GM23338 (cell line): ENCODE measurements at regions not wholly inside any gene's neighbourhood (a gene's known extent, or its start where the extent isn't known, plus 50 kb on each side); places are given as distances from the start of the nearest gene placed in this dataset.

Experiments used
- ATAC-seq: fragments of 200-7000 bp; cut with Tn5 transposase; 3 replicates; pipeline ENCODE4 v1.9.1; 2020
- DNase-seq: peaks from one replicate; pipeline ENCODE4 v3.0.0-alpha.2; 2015; ENCODE audit warnings: low spot score
- H2AFZ ChIP-seq: fragments of 200-600 bp; sonication (generic); 2 replicates; pipeline ENCODE4 v1.8.0; 2016; ENCODE audit warnings: antibody characterized with exemption, mild to moderate bottlenecking, moderate library complexity
- H3F3A ChIP-seq: fragments of 200-600 bp; sonication (generic); replicated peaks from 2 replicates; pipeline ENCODE4 v1.8.0; 2017; ENCODE audit warnings: antibody characterized with exemption, mixed run types, low read depth
- H3K27ac ChIP-seq: fragments of 200-600 bp; sonication (generic); 2 replicates; pipeline ENCODE4 v1.6.1; 2016; ENCODE audit warnings: low read depth
- H3K27me3 ChIP-seq: fragments of 200-600 bp; sonication (generic); 2 replicates; pipeline ENCODE4 v1.8.0; 2016; ENCODE audit warnings: mild to moderate bottlenecking, mixed run types, moderate library complexity; ENCODE audit not compliant: insufficient read depth
- H3K36me3 ChIP-seq: fragments of 200-600 bp; sonication (generic); 2 replicates; pipeline ENCODE4 v1.8.0; 2016; ENCODE audit warnings: mild to moderate bottlenecking; ENCODE audit not compliant: insufficient read depth
- H3K4me1 ChIP-seq: fragments of 200-600 bp; sonication (generic); 2 replicates; pipeline ENCODE4 v1.8.0; 2016; ENCODE audit warnings: mild to moderate bottlenecking, moderate library complexity; ENCODE audit not compliant: insufficient read depth
- H3K4me2 ChIP-seq: fragments of 200-600 bp; sonication (generic); 2 replicates; pipeline ENCODE4 v1.7.1; 2017; ENCODE audit warnings: mixed run types
- H3K4me3 ChIP-seq: fragments of 200-600 bp; sonication (generic); 2 replicates; pipeline ENCODE4 v1.6.1; 2016; ENCODE audit warnings: mixed run types
- H3K79me2 ChIP-seq: fragments of 200-600 bp; sonication (generic); replicated peaks from 2 replicates; pipeline ENCODE4 v1.8.0; 2017; ENCODE audit warnings: mild to moderate bottlenecking; ENCODE audit not compliant: insufficient read depth
- H3K9me2 ChIP-seq: fragments of 200-600 bp; sonication (generic); 2 replicates; pipeline ENCODE4 v1.8.0; 2017; ENCODE audit not compliant: insufficient read depth
- H4K20me1 ChIP-seq: fragments of 200-600 bp; sonication (generic); replicated peaks from 2 replicates; pipeline ENCODE4 v1.8.0; 2017; ENCODE audit warnings: mild to moderate bottlenecking; ENCODE audit not compliant: insufficient read depth
- H3K27ac Mint-ChIP-seq: 2 replicates; pipeline ENCODE4 v1.8.0; 2020; ENCODE audit warnings: inconsistent platforms, mild to moderate bottlenecking, moderate library complexity, mixed read lengths
- H3K27me3 Mint-ChIP-seq: 3 replicates; pipeline ENCODE4 v1.8.0; 2022; ENCODE audit warnings: low read depth, mild to moderate bottlenecking, moderate library complexity, mixed read lengths, inconsistent platforms; ENCODE audit not compliant: insufficient read depth, poor library complexity
- H3K36me3 Mint-ChIP-seq: 3 replicates; pipeline ENCODE4 v1.8.0; 2021; ENCODE audit warnings: low read depth, mild to moderate bottlenecking, inconsistent platforms, moderate library complexity, mixed read lengths
- H3K4me1 Mint-ChIP-seq: 3 replicates; pipeline ENCODE4 v1.8.0; 2020; ENCODE audit warnings: mild to moderate bottlenecking, inconsistent platforms, mixed read lengths
- H3K4me3 Mint-ChIP-seq: 3 replicates; pipeline ENCODE4 v1.8.0; 2021; ENCODE audit warnings: moderate library complexity, mild to moderate bottlenecking, inconsistent platforms, mixed read lengths
- H3K9me3 Mint-ChIP-seq: 3 replicates; pipeline ENCODE4 v1.8.0; 2020; ENCODE audit warnings: moderate library complexity, mild to moderate bottlenecking, inconsistent platforms, mixed read lengths
- CREB1 ChIP-seq: fragments of 250-450 bp; sonication (Bioruptor Pico); IDR thresholded peaks from 2 replicates; pipeline ENCODE4 v1.5.0; 2020; ENCODE audit warnings: low read depth, mild to moderate bottlenecking, moderate library complexity
- EZH2 ChIP-seq: fragments of 200-600 bp; sonication (generic); IDR thresholded peaks from one replicate; pipeline ENCODE4 v1.8.0; 2017; ENCODE audit warnings: antibody characterized with exemption, mild to moderate bottlenecking, low read depth; ENCODE audit not compliant: unreplicated experiment
- EZH2phosphoT487 ChIP-seq: fragments of 200-600 bp; sonication (generic); IDR thresholded peaks from one replicate; pipeline ENCODE4 v1.8.1; 2018; ENCODE audit warnings: antibody characterized with exemption; ENCODE audit not compliant: unreplicated experiment
- JUNB ChIP-seq: IDR thresholded peaks from one replicate; pipeline ENCODE4 v1.6.1; 2016; ENCODE audit warnings: antibody characterized with exemption; ENCODE audit not compliant: unreplicated experiment
- NANOG ChIP-seq: IDR thresholded peaks from 2 replicates; pipeline ENCODE4 v1.6.1; 2016; ENCODE audit warnings: antibody characterized with exemption, borderline replicate concordance
- POLR2AphosphoS5 ChIP-seq: IDR thresholded peaks from 2 replicates; pipeline ENCODE4 v1.6.1; 2016; ENCODE audit warnings: antibody characterized with exemption, low read depth
- STAT1 ChIP-seq: IDR thresholded peaks from one replicate; pipeline ENCODE4 v1.6.1; 2016; ENCODE audit warnings: antibody characterized with exemption; ENCODE audit not compliant: unreplicated experiment
- ZNF114 ChIP-seq: fragments of 250-450 bp; sonication (Bioruptor Pico); IDR thresholded peaks from 2 replicates; pipeline ENCODE4 v1.5.0; 2020; ENCODE audit warnings: mild to moderate bottlenecking, moderate library complexity
- ZNF331 ChIP-seq: fragments of 250-450 bp; sonication (Bioruptor Pico); IDR thresholded peaks from 2 replicates; pipeline ENCODE4 v1.5.0; 2020; ENCODE audit warnings: low read depth, mild to moderate bottlenecking, moderate library complexity
- TF ChIP-seq, protein P1 (sequence below): IDR thresholded peaks from one replicate; pipeline ENCODE4 v1.6.1; 2018; ENCODE audit warnings: antibody characterized with exemption; ENCODE audit not compliant: unreplicated experiment
- TF ChIP-seq, protein P2 (sequence below): IDR thresholded peaks from 2 replicates; pipeline ENCODE4 v1.6.1; 2016; ENCODE audit warnings: antibody characterized with exemption
- TF ChIP-seq, protein P3 (sequence below), 2 experiments: fragments of 200-600 bp in 1 of 2; sonication (generic) in 1 of 2; conservative IDR thresholded peaks; 2 replicates each; pipeline versions ENCODE4 v1.5.1 to v1.6.1; 2016 to 2017; ENCODE audit warnings: antibody characterized with exemption in 2 of 2, low read depth in 2 of 2, mild to moderate bottlenecking in 2 of 2, moderate library complexity in 1 of 2
- TF ChIP-seq, protein P4 (sequence below): fragments of 250-450 bp; sonication (Bioruptor Pico); IDR thresholded peaks from 2 replicates; pipeline ENCODE4 v1.5.0; 2020; ENCODE audit warnings: mild to moderate bottlenecking, moderate library complexity

DNA sequence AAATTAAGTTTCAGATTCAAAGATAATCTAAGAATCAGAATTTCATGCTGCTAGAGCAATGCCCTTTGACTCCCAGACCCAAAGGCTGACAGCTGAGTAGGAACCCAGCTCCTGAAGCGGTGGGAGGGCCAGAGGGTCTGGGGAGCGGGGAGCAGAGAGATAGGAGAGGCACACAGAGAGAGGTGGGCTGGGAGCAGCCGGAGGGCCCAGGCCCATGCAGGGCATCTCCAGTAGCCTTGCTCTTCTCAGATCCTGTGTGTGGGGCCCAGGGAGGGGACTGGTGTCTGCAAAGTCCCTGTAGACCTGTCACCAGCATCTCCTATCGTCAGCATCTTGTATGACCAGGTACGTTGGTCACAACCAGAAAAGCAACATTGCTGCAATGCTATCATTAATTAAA, 75.3 kb upstream of the OLFM1 start:
- H3K36me3 Mint-ChIP-seq, result no peaks in the 10 kb centered on the region
- no peak for ATAC-seq
- Histone ChIP-seq H3K27ac (no peak overlapping the region), H3K79me2 (no peaks in the 10 kb centered on the region), H3K27me3 (no peaks in the 10 kb centered on the region), H3K4me3 (no peak overlapping the region), H3K4me2 (no peak overlapping the region), H3K36me3 (no peaks in the 10 kb centered on the region), H3F3A (no peaks in the 10 kb centered on the region), H2AFZ (no peak overlapping the region), H4K20me1 (no peaks in the 10 kb centered on the region), H3K4me1 (no peaks in the 10 kb centered on the region), H3K9me2 (no peaks in the 10 kb centered on the region)
- DNase-seq, result no peak
- peaks cover 7% of the 10 kb centered on the region for H3K4me1 Mint-ChIP-seq
- H3K4me3 Mint-ChIP-seq, result no peak overlapping the region
- H3K9me3 Mint-ChIP-seq, result peaks cover 3% of the 10 kb centered on the region; the same call in 1 of the 3 replicates
- H3K27me3 Mint-ChIP-seq, result peaks cover 5% of the 10 kb centered on the region
- TF ChIP-seq EZH2 (no peak), EZH2phosphoT487 (no peak), CREB1 (CRISPR knock-in tag) (no peak), ZNF114 (no peak), NANOG (no peak), POLR2AphosphoS5 (no peak), STAT1 (no peak), ZNF331 (CRISPR knock-in tag) (no peak), JUNB (no peak)
- TF ChIP-seq, protein P1, sequence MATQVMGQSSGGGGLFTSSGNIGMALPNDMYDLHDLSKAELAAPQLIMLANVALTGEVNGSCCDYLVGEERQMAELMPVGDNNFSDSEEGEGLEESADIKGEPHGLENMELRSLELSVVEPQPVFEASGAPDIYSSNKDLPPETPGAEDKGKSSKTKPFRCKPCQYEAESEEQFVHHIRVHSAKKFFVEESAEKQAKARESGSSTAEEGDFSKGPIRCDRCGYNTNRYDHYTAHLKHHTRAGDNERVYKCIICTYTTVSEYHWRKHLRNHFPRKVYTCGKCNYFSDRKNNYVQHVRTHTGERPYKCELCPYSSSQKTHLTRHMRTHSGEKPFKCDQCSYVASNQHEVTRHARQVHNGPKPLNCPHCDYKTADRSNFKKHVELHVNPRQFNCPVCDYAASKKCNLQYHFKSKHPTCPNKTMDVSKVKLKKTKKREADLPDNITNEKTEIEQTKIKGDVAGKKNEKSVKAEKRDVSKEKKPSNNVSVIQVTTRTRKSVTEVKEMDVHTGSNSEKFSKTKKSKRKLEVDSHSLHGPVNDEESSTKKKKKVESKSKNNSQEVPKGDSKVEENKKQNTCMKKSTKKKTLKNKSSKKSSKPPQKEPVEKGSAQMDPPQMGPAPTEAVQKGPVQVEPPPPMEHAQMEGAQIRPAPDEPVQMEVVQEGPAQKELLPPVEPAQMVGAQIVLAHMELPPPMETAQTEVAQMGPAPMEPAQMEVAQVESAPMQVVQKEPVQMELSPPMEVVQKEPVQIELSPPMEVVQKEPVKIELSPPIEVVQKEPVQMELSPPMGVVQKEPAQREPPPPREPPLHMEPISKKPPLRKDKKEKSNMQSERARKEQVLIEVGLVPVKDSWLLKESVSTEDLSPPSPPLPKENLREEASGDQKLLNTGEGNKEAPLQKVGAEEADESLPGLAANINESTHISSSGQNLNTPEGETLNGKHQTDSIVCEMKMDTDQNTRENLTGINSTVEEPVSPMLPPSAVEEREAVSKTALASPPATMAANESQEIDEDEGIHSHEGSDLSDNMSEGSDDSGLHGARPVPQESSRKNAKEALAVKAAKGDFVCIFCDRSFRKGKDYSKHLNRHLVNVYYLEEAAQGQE, result no peak
- TF ChIP-seq, protein P2, sequence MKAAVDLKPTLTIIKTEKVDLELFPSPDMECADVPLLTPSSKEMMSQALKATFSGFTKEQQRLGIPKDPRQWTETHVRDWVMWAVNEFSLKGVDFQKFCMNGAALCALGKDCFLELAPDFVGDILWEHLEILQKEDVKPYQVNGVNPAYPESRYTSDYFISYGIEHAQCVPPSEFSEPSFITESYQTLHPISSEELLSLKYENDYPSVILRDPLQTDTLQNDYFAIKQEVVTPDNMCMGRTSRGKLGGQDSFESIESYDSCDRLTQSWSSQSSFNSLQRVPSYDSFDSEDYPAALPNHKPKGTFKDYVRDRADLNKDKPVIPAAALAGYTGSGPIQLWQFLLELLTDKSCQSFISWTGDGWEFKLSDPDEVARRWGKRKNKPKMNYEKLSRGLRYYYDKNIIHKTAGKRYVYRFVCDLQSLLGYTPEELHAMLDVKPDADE, result no peak
- TF ChIP-seq, protein P3, sequence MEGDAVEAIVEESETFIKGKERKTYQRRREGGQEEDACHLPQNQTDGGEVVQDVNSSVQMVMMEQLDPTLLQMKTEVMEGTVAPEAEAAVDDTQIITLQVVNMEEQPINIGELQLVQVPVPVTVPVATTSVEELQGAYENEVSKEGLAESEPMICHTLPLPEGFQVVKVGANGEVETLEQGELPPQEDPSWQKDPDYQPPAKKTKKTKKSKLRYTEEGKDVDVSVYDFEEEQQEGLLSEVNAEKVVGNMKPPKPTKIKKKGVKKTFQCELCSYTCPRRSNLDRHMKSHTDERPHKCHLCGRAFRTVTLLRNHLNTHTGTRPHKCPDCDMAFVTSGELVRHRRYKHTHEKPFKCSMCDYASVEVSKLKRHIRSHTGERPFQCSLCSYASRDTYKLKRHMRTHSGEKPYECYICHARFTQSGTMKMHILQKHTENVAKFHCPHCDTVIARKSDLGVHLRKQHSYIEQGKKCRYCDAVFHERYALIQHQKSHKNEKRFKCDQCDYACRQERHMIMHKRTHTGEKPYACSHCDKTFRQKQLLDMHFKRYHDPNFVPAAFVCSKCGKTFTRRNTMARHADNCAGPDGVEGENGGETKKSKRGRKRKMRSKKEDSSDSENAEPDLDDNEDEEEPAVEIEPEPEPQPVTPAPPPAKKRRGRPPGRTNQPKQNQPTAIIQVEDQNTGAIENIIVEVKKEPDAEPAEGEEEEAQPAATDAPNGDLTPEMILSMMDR (conservative IDR thresholded peaks at IDR 0.05; ENCODE audit: low read depth in 2 of 2), result no peak
- TF ChIP-seq, protein P4, sequence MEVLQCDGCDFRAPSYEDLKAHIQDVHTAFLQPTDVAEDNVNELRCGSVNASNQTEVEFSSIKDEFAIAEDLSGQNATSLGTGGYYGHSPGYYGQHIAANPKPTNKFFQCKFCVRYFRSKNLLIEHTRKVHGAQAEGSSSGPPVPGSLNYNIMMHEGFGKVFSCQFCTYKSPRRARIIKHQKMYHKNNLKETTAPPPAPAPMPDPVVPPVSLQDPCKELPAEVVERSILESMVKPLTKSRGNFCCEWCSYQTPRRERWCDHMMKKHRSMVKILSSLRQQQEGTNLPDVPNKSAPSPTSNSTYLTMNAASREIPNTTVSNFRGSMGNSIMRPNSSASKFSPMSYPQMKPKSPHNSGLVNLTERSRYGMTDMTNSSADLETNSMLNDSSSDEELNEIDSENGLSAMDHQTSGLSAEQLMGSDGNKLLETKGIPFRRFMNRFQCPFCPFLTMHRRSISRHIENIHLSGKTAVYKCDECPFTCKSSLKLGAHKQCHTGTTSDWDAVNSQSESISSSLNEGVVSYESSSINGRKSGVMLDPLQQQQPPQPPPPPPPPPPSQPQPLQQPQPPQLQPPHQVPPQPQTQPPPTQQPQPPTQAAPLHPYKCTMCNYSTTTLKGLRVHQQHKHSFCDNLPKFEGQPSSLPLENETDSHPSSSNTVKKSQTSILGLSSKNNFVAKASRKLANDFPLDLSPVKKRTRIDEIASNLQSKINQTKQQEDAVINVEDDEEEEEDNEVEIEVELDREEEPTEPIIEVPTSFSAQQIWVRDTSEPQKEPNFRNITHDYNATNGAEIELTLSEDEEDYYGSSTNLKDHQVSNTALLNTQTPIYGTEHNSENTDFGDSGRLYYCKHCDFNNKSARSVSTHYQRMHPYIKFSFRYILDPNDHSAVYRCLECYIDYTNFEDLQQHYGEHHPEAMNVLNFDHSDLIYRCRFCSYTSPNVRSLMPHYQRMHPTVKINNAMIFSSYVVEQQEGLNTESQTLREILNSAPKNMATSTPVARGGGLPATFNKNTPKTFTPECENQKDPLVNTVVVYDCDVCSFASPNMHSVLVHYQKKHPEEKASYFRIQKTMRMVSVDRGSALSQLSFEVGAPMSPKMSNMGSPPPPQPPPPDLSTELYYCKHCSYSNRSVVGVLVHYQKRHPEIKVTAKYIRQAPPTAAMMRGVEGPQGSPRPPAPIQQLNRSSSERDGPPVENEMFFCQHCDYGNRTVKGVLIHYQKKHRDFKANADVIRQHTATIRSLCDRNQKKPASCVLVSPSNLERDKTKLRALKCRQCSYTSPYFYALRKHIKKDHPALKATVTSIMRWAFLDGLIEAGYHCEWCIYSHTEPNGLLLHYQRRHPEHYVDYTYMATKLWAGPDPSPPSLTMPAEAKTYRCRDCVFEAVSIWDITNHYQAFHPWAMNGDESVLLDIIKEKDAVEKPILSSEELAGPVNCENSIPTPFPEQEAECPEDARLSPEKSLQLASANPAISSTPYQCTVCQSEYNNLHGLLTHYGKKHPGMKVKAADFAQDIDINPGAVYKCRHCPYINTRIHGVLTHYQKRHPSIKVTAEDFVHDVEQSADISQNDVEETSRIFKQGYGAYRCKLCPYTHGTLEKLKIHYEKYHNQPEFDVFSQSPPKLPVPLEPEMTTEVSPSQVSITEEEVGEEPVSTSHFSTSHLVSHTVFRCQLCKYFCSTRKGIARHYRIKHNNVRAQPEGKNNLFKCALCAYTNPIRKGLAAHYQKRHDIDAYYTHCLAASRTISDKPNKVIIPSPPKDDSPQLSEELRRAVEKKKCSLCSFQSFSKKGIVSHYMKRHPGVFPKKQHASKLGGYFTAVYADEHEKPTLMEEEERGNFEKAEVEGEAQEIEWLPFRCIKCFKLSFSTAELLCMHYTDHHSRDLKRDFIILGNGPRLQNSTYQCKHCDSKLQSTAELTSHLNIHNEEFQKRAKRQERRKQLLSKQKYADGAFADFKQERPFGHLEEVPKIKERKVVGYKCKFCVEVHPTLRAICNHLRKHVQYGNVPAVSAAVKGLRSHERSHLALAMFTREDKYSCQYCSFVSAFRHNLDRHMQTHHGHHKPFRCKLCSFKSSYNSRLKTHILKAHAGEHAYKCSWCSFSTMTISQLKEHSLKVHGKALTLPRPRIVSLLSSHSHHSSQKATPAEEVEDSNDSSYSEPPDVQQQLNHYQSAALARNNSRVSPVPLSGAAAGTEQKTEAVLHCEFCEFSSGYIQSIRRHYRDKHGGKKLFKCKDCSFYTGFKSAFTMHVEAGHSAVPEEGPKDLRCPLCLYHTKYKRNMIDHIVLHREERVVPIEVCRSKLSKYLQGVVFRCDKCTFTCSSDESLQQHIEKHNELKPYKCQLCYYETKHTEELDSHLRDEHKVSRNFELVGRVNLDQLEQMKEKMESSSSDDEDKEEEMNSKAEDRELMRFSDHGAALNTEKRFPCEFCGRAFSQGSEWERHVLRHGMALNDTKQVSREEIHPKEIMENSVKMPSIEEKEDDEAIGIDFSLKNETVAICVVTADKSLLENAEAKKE (CRISPR knock-in tag), result no peak
- no peak overlapping the region for H3K27ac Mint-ChIP-seq
